ENCODE measurements at regions not wholly inside any gene's neighbourhood (a gene's known extent, or its start where the extent isn't known, plus 50 kb on each side); places are given as distances from the start of the nearest gene placed in this dataset.

- TF ChIP-seq CTCF (conservative IDR thresholded peaks at IDR 0.05; ENCODE audit: low read depth), result no peak
- DNase-seq (ENCODE audit: low spot score), result no peak
- POLR2A ChIA-PET (ENCODE audit: low non-redundant PET), result no interaction called here
- no peak overlapping the region for H3K27ac ChIP-seq
- CTCF ChIA-PET, result interaction anchor here (0.6 to 0.7 kb wide), 2 partner anchors 118 to 752 kb away, joined by 4 read pairs; partner anchors contain the start of gene IRX3
These were observed 108.4 kb downstream of the IRX5 start for GRCh38 chr16:55039042-55039441.

DNA sequence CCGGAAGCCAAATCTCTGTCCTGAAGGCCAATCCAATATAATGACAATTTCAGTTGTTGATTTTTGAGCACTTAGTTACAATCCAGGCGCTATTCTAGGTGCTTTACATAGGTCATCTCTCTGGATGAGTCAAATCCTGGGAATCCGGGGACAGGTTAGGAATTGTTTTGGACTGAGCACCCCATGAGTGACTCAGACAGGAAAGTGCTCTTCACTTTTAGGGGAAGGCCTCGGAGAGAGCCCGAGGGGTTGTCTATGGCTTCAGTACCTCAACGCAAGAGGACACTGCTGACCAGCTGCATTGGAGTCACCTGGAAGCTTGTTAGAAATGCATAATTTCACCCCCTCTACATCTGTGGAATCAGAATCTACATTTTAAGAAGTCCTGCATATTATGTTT is 108.8 kb downstream of the IRX5 start:
- DNase-seq (ENCODE audit: low spot score), result peak; percentile 84
- 0 out of 2 replicates have a peak overlapping the region, but pooled peaks have one; percentile 23 for H3K27ac ChIP-seq
- TF ChIP-seq CTCF (conservative IDR thresholded peaks at IDR 0.05; ENCODE audit: low read depth), result no peak
- CTCF ChIA-PET, result interaction anchor here (0.6 to 0.8 kb wide), 5 partner anchors 11 to 332 kb away, joined by 3 to 4 read pairs (median 3); no protein-coding TSS in a partner anchor
- POLR2A ChIA-PET (ENCODE audit: low non-redundant PET), result no interaction called here

- no peak for DNase-seq (ENCODE audit: low spot score)
- CTCF ChIA-PET, result interaction anchor here (0.6 to 0.8 kb wide), 4 partner anchors 11 to 331 kb away, joined by 3 read pairs; no protein-coding TSS in a partner anchor
- 0 out of 2 replicates have a peak overlapping the region, but pooled peaks have one; percentile 23 for H3K27ac ChIP-seq
- no peak for TF ChIP-seq CTCF (conservative IDR thresholded peaks at IDR 0.05; ENCODE audit: low read depth)
- POLR2A ChIA-PET (ENCODE audit: low non-redundant PET), result no interaction called here
These were observed 109.3 kb downstream of the IRX5 start for GRCh38 chr16:55039931-55040330.

DNA sequence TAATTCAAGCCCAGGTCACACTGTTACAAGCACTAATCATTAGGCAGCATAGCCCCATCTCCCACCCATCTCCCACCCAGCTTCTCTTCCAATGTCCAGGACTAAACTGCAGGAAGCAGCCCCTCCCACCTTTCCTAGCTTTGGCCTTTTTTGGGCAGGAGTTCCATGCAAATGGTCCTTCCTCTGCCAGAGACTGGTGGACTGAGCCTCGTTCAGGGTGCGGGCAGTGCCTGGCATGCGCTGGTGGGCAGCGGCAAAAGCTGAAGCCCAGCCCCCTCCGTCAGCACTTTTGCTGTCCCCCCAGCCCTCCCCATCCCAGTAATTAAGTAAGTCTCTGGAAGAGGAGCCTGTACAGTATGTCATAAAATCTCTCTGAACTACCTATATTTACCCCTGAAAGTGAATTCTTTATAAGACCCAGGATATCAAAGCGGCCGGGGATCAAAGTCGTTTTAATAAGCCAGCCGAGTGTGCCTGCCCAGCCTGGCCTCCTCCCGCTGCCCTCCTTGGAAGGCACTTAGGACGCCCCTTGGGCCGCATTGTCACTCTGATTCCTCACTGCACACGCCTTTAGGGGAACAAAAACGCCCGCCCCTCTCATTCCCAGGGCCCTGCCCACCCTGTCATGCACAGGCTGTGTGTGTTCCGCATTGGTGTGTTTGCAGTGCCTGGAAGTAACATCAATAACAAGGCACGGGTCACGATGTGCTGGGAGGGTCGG is 109.9 kb downstream of the IRX5 start:
- no peak overlapping the region for H3K27ac ChIP-seq
- TF ChIP-seq CTCF (conservative IDR thresholded peaks at IDR 0.05; ENCODE audit: low read depth), result no peak
- no peak for DNase-seq (ENCODE audit: low spot score)
- POLR2A ChIA-PET (ENCODE audit: low non-redundant PET), result interaction anchor here (0.6 kb wide), 1 partner anchor 22 kb away, joined by 4 read pairs; no protein-coding TSS in a partner anchor
- CTCF ChIA-PET, result interaction anchor here (0.6 to 0.8 kb wide), 3 partner anchors 10 to 217 kb away, joined by 3 to 4 read pairs (median 3); no protein-coding TSS in a partner anchor

GRCh38 chr16:55041540-55042234 is 111.0 kb downstream of the IRX5 start:
- no peak for TF ChIP-seq CTCF (conservative IDR thresholded peaks at IDR 0.05; ENCODE audit: low read depth)
- POLR2A ChIA-PET (ENCODE audit: low non-redundant PET), result no interaction called here
- DNase-seq (ENCODE audit: low spot score), result no peak
- CTCF ChIA-PET, result interaction anchor here (0.6 kb wide), 1 partner anchor 1145 kb away, joined by 3 read pairs; no protein-coding TSS in a partner anchor
- H3K27ac ChIP-seq, result no peak overlapping the region

- TF ChIP-seq CTCF (conservative IDR thresholded peaks at IDR 0.05; ENCODE audit: low read depth), result no peak
- ChIA-PET CTCF (no interaction called here), POLR2A (ENCODE audit: low non-redundant PET) (no interaction called here)
- H3K27ac ChIP-seq, result no peak overlapping the region
- no peak for DNase-seq (ENCODE audit: low spot score)
These were observed 112.1 kb downstream of the IRX5 start for GRCh38 chr16:55042556-55043432.
